A673 (cell line): ENCODE measurements at regions not wholly inside any gene's neighbourhood (a gene's known extent, or its start where the extent isn't known, plus 50 kb on each side); places are given as distances from the start of the nearest gene placed in this dataset.

Experiments
- EZH2 ChIP-seq: fragments of 200-600 bp; sonication (generic); IDR thresholded peaks from 2 replicates; pipeline ENCODE4 v1.6.1; 2017; ENCODE audit warnings: borderline replicate concordance, low read depth, mild to moderate bottlenecking, mixed read lengths, antibody characterized with exemption, low read length; ENCODE audit not compliant: poor library complexity, severe bottlenecking
- TF ChIP-seq, protein P1 (sequence below): fragments of 300-800, 200-600 bp; sonication (generic); conservative IDR thresholded peaks from 2 replicates; pipeline ENCODE4 v1.5.1; 2017; ENCODE audit warnings: low read depth, mild to moderate bottlenecking, antibody characterized with exemption, low read length, moderate library complexity, mixed read lengths

DNA sequence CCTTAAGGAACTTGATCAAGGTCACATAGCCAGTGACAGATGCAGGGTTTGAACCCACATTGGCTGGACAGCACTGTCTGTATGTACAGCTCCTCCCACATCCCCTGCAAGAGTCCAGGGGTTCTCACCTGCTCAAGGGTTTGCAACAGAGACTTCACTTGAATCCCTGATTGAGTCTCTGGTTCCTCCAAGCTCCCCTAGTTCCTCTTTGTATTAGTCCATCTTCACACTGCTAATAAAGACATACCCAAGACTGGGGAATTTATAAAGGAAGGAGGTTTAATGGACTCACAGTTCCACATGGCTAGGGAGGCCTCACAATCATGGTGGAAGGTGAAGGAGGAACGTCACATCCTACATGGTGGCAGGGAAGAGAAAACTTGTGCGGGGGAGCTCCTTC lies 72.8 kb upstream of the CLDN10 start:
- TF ChIP-seq, protein P1, sequence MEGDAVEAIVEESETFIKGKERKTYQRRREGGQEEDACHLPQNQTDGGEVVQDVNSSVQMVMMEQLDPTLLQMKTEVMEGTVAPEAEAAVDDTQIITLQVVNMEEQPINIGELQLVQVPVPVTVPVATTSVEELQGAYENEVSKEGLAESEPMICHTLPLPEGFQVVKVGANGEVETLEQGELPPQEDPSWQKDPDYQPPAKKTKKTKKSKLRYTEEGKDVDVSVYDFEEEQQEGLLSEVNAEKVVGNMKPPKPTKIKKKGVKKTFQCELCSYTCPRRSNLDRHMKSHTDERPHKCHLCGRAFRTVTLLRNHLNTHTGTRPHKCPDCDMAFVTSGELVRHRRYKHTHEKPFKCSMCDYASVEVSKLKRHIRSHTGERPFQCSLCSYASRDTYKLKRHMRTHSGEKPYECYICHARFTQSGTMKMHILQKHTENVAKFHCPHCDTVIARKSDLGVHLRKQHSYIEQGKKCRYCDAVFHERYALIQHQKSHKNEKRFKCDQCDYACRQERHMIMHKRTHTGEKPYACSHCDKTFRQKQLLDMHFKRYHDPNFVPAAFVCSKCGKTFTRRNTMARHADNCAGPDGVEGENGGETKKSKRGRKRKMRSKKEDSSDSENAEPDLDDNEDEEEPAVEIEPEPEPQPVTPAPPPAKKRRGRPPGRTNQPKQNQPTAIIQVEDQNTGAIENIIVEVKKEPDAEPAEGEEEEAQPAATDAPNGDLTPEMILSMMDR = no peak
- TF ChIP-seq EZH2 = no peak
